NCI-H1436 treated with DMSO at 0.1 percent for 48 hours (cell line): ENCODE measurements at regions not wholly inside any gene's neighbourhood (a gene's known extent, or its start where the extent isn't known, plus 50 kb on each side); places are given as distances from the start of the nearest gene placed in this dataset.
"Not testable (repeated sequence)": the region's sequence is repeated elsewhere in the genome, so short reads cannot be mapped to it uniquely, and the experiment has no call there.

ENCODE experiments used
- DNase-seq: peaks from one replicate; lab custom pipeline; 2025; lab: John Stamatoyannopoulos, UW

GRCh38 chr4:66032571-66032970 is 362.3 kb upstream of the EPHA5 start:
- DNase-seq, result no peak

GRCh38 chr4:66028668-66029067 is 358.4 kb upstream of the EPHA5 start:
- no peak for DNase-seq

- DNase-seq, result no peak
These were observed 352.8 kb upstream of the EPHA5 start for GRCh38 chr4:66023061-66023460.

GRCh38 chr4:66017671-66018070 is 347.4 kb upstream of the EPHA5 start:
- DNase-seq, result no peak

- no peak for DNase-seq
These were observed 346.0 kb upstream of the EPHA5 start for GRCh38 chr4:66016240-66016639.

GRCh38 chr4:66014146-66014765 is 344.0 kb upstream of the EPHA5 start:
- DNase-seq, result no peak

GRCh38 chr4:66000510-66001117 is 330.3 kb upstream of the EPHA5 start:
- DNase-seq, result no peak

GRCh38 chr4:65999518-65999871 is 329.2 kb upstream of the EPHA5 start:
- DNase-seq, result no peak

GRCh38 chr4:65998807-65999517 is 328.7 kb upstream of the EPHA5 start:
- DNase-seq, result not testable (repeated sequence)

GRCh38 chr4:65983061-65983460 is 312.8 kb upstream of the EPHA5 start:
- DNase-seq, result no peak

GRCh38 chr4:65976287-65976686 is 306.0 kb upstream of the EPHA5 start:
- no peak for DNase-seq

- DNase-seq, result no peak
These were observed 302.9 kb upstream of the EPHA5 start for GRCh38 chr4:65973186-65973585.

GRCh38 chr4:65971686-65972085 is 301.4 kb upstream of the EPHA5 start:
- no peak for DNase-seq

- no peak for DNase-seq
These were observed 298.7 kb upstream of the EPHA5 start for GRCh38 chr4:65968831-65969558.

GRCh38 chr4:65960751-65961150 is 290.5 kb upstream of the EPHA5 start:
- no peak for DNase-seq

GRCh38 chr4:65954416-65954815 is 284.1 kb upstream of the EPHA5 start:
- no peak for DNase-seq

GRCh38 chr4:65951177-65951576 is 280.9 kb upstream of the EPHA5 start:
- no peak for DNase-seq

- DNase-seq, result no peak
These were observed 272.8 kb upstream of the EPHA5 start for GRCh38 chr4:65943076-65943475.

GRCh38 chr4:65924843-65925242 is 254.6 kb upstream of the EPHA5 start:
- DNase-seq, result no peak

GRCh38 chr4:65923616-65924015 is 253.3 kb upstream of the EPHA5 start:
- DNase-seq, result no peak

GRCh38 chr4:65921180-65921579 is 250.9 kb upstream of the EPHA5 start:
- no peak for DNase-seq

GRCh38 chr4:65918872-65919271 is 248.6 kb upstream of the EPHA5 start:
- no peak for DNase-seq

- peak; percentile 13 for DNase-seq
These were observed 247.9 kb upstream of the EPHA5 start for GRCh38 chr4:65918212-65918611.
